HG02973 (cell line): ENCODE measurements at regions not wholly inside any gene's neighbourhood (a gene's known extent, or its start where the extent isn't known, plus 50 kb on each side); places are given as distances from the start of the nearest gene placed in this dataset.
A peak's percentile ranks its signal among the peaks of the same experiment; 100 is the strongest.

Experiments
- ATAC-seq: cut with Tn5 transposase; IDR thresholded peaks from one replicate; pipeline ENCODE4 v1.9.1; 2021; ENCODE audit warnings: moderate library complexity; ENCODE audit not compliant: unreplicated experiment

GRCh38 chr6:130314271-130314670, 51.5 kb upstream of the TMEM200A start:
- no peak for ATAC-seq

- no peak for ATAC-seq
Observed at GRCh38 chr6:130313206-130313605, 52.6 kb upstream of the TMEM200A start.

- ATAC-seq = no peak
Observed at GRCh38 chr6:130309028-130309427, 56.8 kb upstream of the TMEM200A start.

- no peak for ATAC-seq
Observed at GRCh38 chr6:130307752-130308361, 58.0 kb upstream of the TMEM200A start.

- ATAC-seq = no peak
Observed at GRCh38 chr6:130306377-130306776, 59.4 kb upstream of the TMEM200A start.

GRCh38 chr6:130303431-130303830, 62.4 kb upstream of the TMEM200A start:
- no peak for ATAC-seq

- ATAC-seq = no peak
Observed at GRCh38 chr6:130298258-130298657, 67.6 kb upstream of the TMEM200A start.

GRCh38 chr6:130296854-130297253, 69.0 kb upstream of the TMEM200A start:
- no peak for ATAC-seq

GRCh38 chr6:130293800-130294199, 71.0 kb upstream of the SAMD3 start:
- peak; percentile 63 for ATAC-seq

GRCh38 chr6:130288065-130288464, 65.3 kb upstream of the SAMD3 start:
- no peak for ATAC-seq

GRCh38 chr6:130282234-130282995, 59.7 kb upstream of the SAMD3 start:
- peak; percentile 74 for ATAC-seq

GRCh38 chr6:130276507-130276906, 53.8 kb upstream of the SAMD3 start:
- no peak for ATAC-seq

- ATAC-seq = no peak
Observed at GRCh38 chr6:130274007-130274406, 51.3 kb upstream of the SAMD3 start.
